Loucy (cell line): ENCODE measurements at regions not wholly inside any gene's neighbourhood (a gene's known extent, or its start where the extent isn't known, plus 50 kb on each side); places are given as distances from the start of the nearest gene placed in this dataset.

Source experiments
- H2AFZ ChIP-seq: fragments of 200-600 bp; sonication (generic); 2 replicates; pipeline ENCODE4 v1.6.0; 2016; ENCODE audit warnings: antibody characterized with exemption, mild to moderate bottlenecking, low read length, moderate library complexity
- H3F3A ChIP-seq: fragments of 200-600 bp; 2 replicates; pipeline ENCODE4 v1.6.0; 2016; ENCODE audit warnings: antibody characterized with exemption, low read depth, mild to moderate bottlenecking
- H3K27me3 ChIP-seq: fragments of 200-600 bp; sonication (generic); 2 replicates; pipeline ENCODE4 v1.6.1; 2014; ENCODE audit warnings: low read length, mild to moderate bottlenecking; ENCODE audit not compliant: insufficient read depth, poor library complexity, severe bottlenecking
- H3K36me3 ChIP-seq: fragments of 200-600 bp; sonication (generic); 2 replicates; pipeline ENCODE4 v1.6.1; 2016; ENCODE audit warnings: low read length; ENCODE audit not compliant: insufficient read depth
- H3K4me1 ChIP-seq: fragments of 200-600 bp; sonication (generic); 2 replicates; pipeline ENCODE4 v1.5.1; 2014; ENCODE audit warnings: low read length, mild to moderate bottlenecking; ENCODE audit not compliant: insufficient read depth, poor library complexity, severe bottlenecking
- H3K4me2 ChIP-seq: fragments of 200-600 bp; sonication (generic); 2 replicates; pipeline ENCODE4 v1.6.0; 2014; ENCODE audit warnings: antibody characterized with exemption, low read length, low read depth, mild to moderate bottlenecking; ENCODE audit not compliant: poor library complexity, severe bottlenecking
- H3K4me3 ChIP-seq: fragments of 200-600 bp; sonication (generic); 2 replicates; pipeline ENCODE4 v1.5.1; 2014; ENCODE audit warnings: low read length, mild to moderate bottlenecking, mixed read lengths; ENCODE audit not compliant: poor library complexity, severe bottlenecking
- H3K79me2 ChIP-seq: fragments of 200-600 bp; sonication (generic); 2 replicates; pipeline ENCODE4 v1.6.1; 2014; ENCODE audit warnings: low read length; ENCODE audit not compliant: insufficient read depth
- H3K9ac ChIP-seq: fragments of 200-600 bp; sonication (generic); 2 replicates; pipeline ENCODE4 v1.6.0; 2014; ENCODE audit warnings: mild to moderate bottlenecking, low read depth, low read length, moderate library complexity; ENCODE audit not compliant: poor library complexity, severe bottlenecking
- H3K9me2 ChIP-seq: fragments of 200-600 bp; sonication (generic); replicated peaks from 2 replicates; pipeline ENCODE4 v1.6.1; 2016; ENCODE audit warnings: low read depth, low read length, mixed read lengths
- H3K9me3 ChIP-seq: fragments of 200-600 bp; sonication (generic); 2 replicates; pipeline ENCODE4 v1.6.1; 2014; ENCODE audit warnings: mild to moderate bottlenecking, antibody characterized with exemption, low read length, low read depth; ENCODE audit not compliant: insufficient read depth
- H4K20me1 ChIP-seq: fragments of 200-600 bp; sonication (generic); 2 replicates; pipeline ENCODE4 v1.6.0; 2014; ENCODE audit warnings: antibody characterized with exemption, low read length, mild to moderate bottlenecking; ENCODE audit not compliant: insufficient read depth, poor library complexity, severe bottlenecking
- EZH2phosphoT487 ChIP-seq: fragments of 200-600 bp; IDR thresholded peaks from 2 replicates; pipeline ENCODE4 v1.6.1; 2018; ENCODE audit warnings: antibody characterized with exemption, mild to moderate bottlenecking, moderate library complexity, borderline replicate concordance
- TF ChIP-seq, protein P1 (sequence below): fragments of 200-600 bp; sonication (generic); conservative IDR thresholded peaks from 2 replicates; pipeline ENCODE4 v1.5.1; 2014; ENCODE audit warnings: mild to moderate bottlenecking, antibody characterized with exemption, low read length

- Histone ChIP-seq H3K27me3 (no peaks in the 10 kb centered on the region), H2AFZ (no peak overlapping the region), H4K20me1 (no peaks in the 10 kb centered on the region), H3K79me2 (no peaks in the 10 kb centered on the region), H3K9me3 (no peaks in the 10 kb centered on the region), H3K4me1 (no peaks in the 10 kb centered on the region), H3K4me2 (no peak overlapping the region), H3K36me3 (no peaks in the 10 kb centered on the region), H3F3A (no peaks in the 10 kb centered on the region), H3K9me2 (no peaks in the 10 kb centered on the region), H3K4me3 (no peak overlapping the region), H3K9ac (no peak overlapping the region)
- TF ChIP-seq, protein P1, sequence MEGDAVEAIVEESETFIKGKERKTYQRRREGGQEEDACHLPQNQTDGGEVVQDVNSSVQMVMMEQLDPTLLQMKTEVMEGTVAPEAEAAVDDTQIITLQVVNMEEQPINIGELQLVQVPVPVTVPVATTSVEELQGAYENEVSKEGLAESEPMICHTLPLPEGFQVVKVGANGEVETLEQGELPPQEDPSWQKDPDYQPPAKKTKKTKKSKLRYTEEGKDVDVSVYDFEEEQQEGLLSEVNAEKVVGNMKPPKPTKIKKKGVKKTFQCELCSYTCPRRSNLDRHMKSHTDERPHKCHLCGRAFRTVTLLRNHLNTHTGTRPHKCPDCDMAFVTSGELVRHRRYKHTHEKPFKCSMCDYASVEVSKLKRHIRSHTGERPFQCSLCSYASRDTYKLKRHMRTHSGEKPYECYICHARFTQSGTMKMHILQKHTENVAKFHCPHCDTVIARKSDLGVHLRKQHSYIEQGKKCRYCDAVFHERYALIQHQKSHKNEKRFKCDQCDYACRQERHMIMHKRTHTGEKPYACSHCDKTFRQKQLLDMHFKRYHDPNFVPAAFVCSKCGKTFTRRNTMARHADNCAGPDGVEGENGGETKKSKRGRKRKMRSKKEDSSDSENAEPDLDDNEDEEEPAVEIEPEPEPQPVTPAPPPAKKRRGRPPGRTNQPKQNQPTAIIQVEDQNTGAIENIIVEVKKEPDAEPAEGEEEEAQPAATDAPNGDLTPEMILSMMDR, result no peak
- no peak for TF ChIP-seq EZH2phosphoT487
These were observed 988.5 kb upstream of the ADGRB3 start for GRCh38 chr6:67646550-67646949.

- Histone ChIP-seq H3K9me2 (0 out of 2 replicates have a peak, but pooled peaks cover 3% of the 10 kb centered on the region), H3K4me1 (no peaks in the 10 kb centered on the region), H3K27me3 (no peaks in the 10 kb centered on the region), H3K9me3 (no peaks in the 10 kb centered on the region), H3F3A (no peaks in the 10 kb centered on the region), H3K4me2 (no peak overlapping the region), H4K20me1 (no peaks in the 10 kb centered on the region), H3K9ac (no peak overlapping the region), H3K36me3 (no peaks in the 10 kb centered on the region), H3K4me3 (no peak overlapping the region), H3K79me2 (no peaks in the 10 kb centered on the region), H2AFZ (no peak overlapping the region)
- TF ChIP-seq EZH2phosphoT487, result no peak
- TF ChIP-seq, protein P1, result no peak
These were observed 991.8 kb upstream of the ADGRB3 start for GRCh38 chr6:67643281-67643680.

DNA sequence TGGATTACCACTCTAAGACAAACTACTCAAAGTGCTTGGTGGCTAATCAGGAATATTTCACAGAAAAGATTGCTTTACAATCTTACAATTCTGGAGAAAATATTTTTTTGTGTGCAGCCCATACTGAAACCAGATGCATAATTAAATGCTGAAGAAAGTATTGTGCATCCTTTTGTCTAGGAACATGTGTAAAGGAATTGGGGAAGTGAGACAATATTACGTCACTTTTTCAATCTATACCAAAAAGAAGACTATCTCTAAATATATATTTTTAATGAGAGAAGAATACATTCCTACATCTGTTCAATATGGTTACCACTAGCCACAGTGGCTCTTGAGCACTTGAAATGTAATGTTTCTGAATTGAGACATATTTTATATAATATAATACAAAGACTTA is 992.5 kb upstream of the ADGRB3 start:
- Histone ChIP-seq H3F3A (no peaks in the 10 kb centered on the region), H3K4me3 (no peak overlapping the region), H3K79me2 (no peaks in the 10 kb centered on the region), H3K9ac (no peak overlapping the region), H3K36me3 (no peaks in the 10 kb centered on the region), H3K27me3 (no peaks in the 10 kb centered on the region), H3K9me2 (0 out of 2 replicates have a peak, but pooled peaks cover 3% of the 10 kb centered on the region), H4K20me1 (no peaks in the 10 kb centered on the region), H3K4me2 (no peak overlapping the region), H3K4me1 (no peaks in the 10 kb centered on the region), H2AFZ (no peak overlapping the region), H3K9me3 (no peaks in the 10 kb centered on the region)
- TF ChIP-seq EZH2phosphoT487, result no peak
- TF ChIP-seq, protein P1, result no peak
